ENCODE measurements at regions not wholly inside any gene's neighbourhood (a gene's known extent, or its start where the extent isn't known, plus 50 kb on each side); places are given as distances from the start of the nearest gene placed in this dataset.

GRCh38 chr1:30329263-30329753 lies 394.1 kb downstream of the MATN1 start:
- TF ChIP-seq RAD21 (conservative IDR thresholded peaks at IDR 0.05) (no peak), EZH2 (IDR thresholded peaks at IDR 0.05; ENCODE audit: borderline replicate concordance, insufficient read depth, low read length, poor library complexity, severe bottlenecking) (no peak), SMC3 (conservative IDR thresholded peaks at IDR 0.05; ENCODE audit: poor library complexity) (no peak)
- TF ChIP-seq, protein P1, sequence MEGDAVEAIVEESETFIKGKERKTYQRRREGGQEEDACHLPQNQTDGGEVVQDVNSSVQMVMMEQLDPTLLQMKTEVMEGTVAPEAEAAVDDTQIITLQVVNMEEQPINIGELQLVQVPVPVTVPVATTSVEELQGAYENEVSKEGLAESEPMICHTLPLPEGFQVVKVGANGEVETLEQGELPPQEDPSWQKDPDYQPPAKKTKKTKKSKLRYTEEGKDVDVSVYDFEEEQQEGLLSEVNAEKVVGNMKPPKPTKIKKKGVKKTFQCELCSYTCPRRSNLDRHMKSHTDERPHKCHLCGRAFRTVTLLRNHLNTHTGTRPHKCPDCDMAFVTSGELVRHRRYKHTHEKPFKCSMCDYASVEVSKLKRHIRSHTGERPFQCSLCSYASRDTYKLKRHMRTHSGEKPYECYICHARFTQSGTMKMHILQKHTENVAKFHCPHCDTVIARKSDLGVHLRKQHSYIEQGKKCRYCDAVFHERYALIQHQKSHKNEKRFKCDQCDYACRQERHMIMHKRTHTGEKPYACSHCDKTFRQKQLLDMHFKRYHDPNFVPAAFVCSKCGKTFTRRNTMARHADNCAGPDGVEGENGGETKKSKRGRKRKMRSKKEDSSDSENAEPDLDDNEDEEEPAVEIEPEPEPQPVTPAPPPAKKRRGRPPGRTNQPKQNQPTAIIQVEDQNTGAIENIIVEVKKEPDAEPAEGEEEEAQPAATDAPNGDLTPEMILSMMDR (IDR thresholded peaks at IDR 0.05; ENCODE audit: poor library complexity, severe bottlenecking): no peak

Measured in neural cell (in vitro differentiated cells).